Heart left ventricle (tissue), 13 donors: ENCODE measurements at regions not wholly inside any gene's neighbourhood (a gene's known extent, or its start where the extent isn't known, plus 50 kb on each side); places are given as distances from the start of the nearest gene placed in this dataset.

Source experiments
- CTCF ChIP-seq, 12 donors: fragments of 200-600 bp; sonication (generic) in 4 of 12; IDR thresholded peaks; one replicate each; pipeline versions ENCODE4 v1.5.0 to v1.8.0; 2018 to 2022; ENCODE audit warnings: antibody characterized with exemption in 12 of 12, mild to moderate bottlenecking in 5 of 12
- POLR2A ChIP-seq, 2 donors: fragments of 450-650 bp; IDR thresholded peaks; one replicate each; pipeline ENCODE4 v1.6.1; 2017; ENCODE audit warnings: antibody characterized with exemption in 2 of 2, mild to moderate bottlenecking in 2 of 2, moderate library complexity in 2 of 2
- donor health status: ischemic (EF 13 %, LVEDD 7.1; RV severe dilation, severe dysfunction).
- donor health status: DM: no; HTN: yes; CAD: no.
- donor health status: DM: no; HTN: no; CAD: no.
- donor health status: ischemic (EF 25% LVEDD 6.9; RV normal size, moderate dysfunction).
- donor health status: ischemic (EF 25% LVEDD 5.7; RV mildly dilated, moderate dysfunction).
- donor health status: ischemic (EF 35%, LVEDD 5.7; RV mildly dilated, moderate dysfunction).
- donor health status: nonischemic (EF 11% LVEDD 7.7; RV severe dilation, severe dysfunction).
- donor health status: DM: yes; HTN: yes; CAD: no.
- donor health status: PGD.
- donor health status: ischemic (EF 29% LVEDD 5.4; RV normal size, mild dysfunction).
- donor health status: nonischemic (EF 23%, LVEDD 6.1; RV moderate dilation, normal function).

GRCh38 chr9:107737987-107738743, 248.6 kb upstream of the KLF4 start:
- TF ChIP-seq CTCF (IDR thresholded peaks at IDR 0.05) (no peak), POLR2A (IDR thresholded peaks at IDR 0.05) (no peak)
